Activated naive CD8-positive, alpha-beta T cell (primary cell): ENCODE measurements at regions not wholly inside any gene's neighbourhood (a gene's known extent, or its start where the extent isn't known, plus 50 kb on each side); places are given as distances from the start of the nearest gene placed in this dataset.
"Not testable (repeated sequence)": the region's sequence is repeated elsewhere in the genome, so short reads cannot be mapped to it uniquely, and the experiment has no call there.

Experiments used
- H3K27ac Mint-ChIP-seq: one replicate; pipeline ENCODE4 v1.8.0; 2021; ENCODE audit warnings: mixed read lengths
- H3K27me3 Mint-ChIP-seq: one replicate; pipeline ENCODE4 v1.8.0; 2021; ENCODE audit warnings: mixed read lengths
- H3K36me3 Mint-ChIP-seq: one replicate; pipeline ENCODE4 v1.8.0; 2021; ENCODE audit warnings: mixed read lengths
- H3K4me1 Mint-ChIP-seq: one replicate; pipeline ENCODE4 v1.8.0; 2021; ENCODE audit warnings: low read depth, mixed read lengths
- H3K4me3 Mint-ChIP-seq: one replicate; pipeline ENCODE4 v1.8.0; 2021; ENCODE audit warnings: mild to moderate bottlenecking, mixed read lengths
- H3K9me3 Mint-ChIP-seq: one replicate; pipeline ENCODE4 v1.8.0; 2021; ENCODE audit warnings: low read depth, mixed read lengths

- H3K27me3 Mint-ChIP-seq, result peaks cover 3% of the 10 kb centered on the region
- no peaks in the 10 kb centered on the region for H3K9me3 Mint-ChIP-seq
- H3K27ac Mint-ChIP-seq, result no peak overlapping the region
- H3K4me3 Mint-ChIP-seq, result no peak overlapping the region
- H3K36me3 Mint-ChIP-seq, result no peaks in the 10 kb centered on the region
- H3K4me1 Mint-ChIP-seq, result no peaks in the 10 kb centered on the region
Observed at GRCh38 chr12:105626653-105627052, 296.2 kb downstream of the C12orf75 start.

DNA sequence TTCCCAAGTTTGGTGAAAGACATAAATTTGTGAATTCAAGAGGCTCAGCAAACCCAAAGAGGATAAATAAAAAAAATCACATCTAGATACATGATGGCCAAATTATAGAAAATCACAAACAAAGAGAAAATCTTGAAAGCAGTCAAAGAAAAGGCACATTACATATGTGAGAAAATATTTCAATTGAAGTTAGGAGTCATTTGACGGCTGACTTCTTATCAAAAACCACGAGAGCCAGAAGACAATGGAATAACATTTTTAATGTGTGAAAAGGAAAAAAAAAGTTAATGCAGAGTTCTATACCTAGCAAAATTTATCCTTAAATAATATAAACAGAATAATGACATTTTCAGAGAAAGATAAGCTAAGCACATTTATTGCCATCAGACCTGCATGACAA is 307.0 kb downstream of the C12orf75 start:
- no peaks in the 10 kb centered on the region for H3K27me3 Mint-ChIP-seq
- H3K36me3 Mint-ChIP-seq, result no peaks in the 10 kb centered on the region
- peaks cover 3% of the 10 kb centered on the region for H3K9me3 Mint-ChIP-seq
- H3K4me1 Mint-ChIP-seq, result no peaks in the 10 kb centered on the region
- no peak overlapping the region for H3K4me3 Mint-ChIP-seq
- no peak overlapping the region for H3K27ac Mint-ChIP-seq

GRCh38 chr12:105640761-105641160 is 310.3 kb downstream of the C12orf75 start:
- H3K27me3 Mint-ChIP-seq, result no peaks in the 10 kb centered on the region
- H3K9me3 Mint-ChIP-seq, result peaks cover 3% of the 10 kb centered on the region
- no peak overlapping the region for H3K27ac Mint-ChIP-seq
- H3K4me1 Mint-ChIP-seq, result no peaks in the 10 kb centered on the region
- no peak overlapping the region for H3K4me3 Mint-ChIP-seq
- no peaks in the 10 kb centered on the region for H3K36me3 Mint-ChIP-seq

- H3K27ac Mint-ChIP-seq, result no peak overlapping the region
- no peaks in the 10 kb centered on the region for H3K27me3 Mint-ChIP-seq
- H3K4me1 Mint-ChIP-seq, result no peaks in the 10 kb centered on the region
- no peaks in the 10 kb centered on the region for H3K36me3 Mint-ChIP-seq
- peaks cover 3% of the 10 kb centered on the region for H3K9me3 Mint-ChIP-seq
- H3K4me3 Mint-ChIP-seq, result no peak overlapping the region
Observed at GRCh38 chr12:105641749-105642148, 311.3 kb downstream of the C12orf75 start.

DNA sequence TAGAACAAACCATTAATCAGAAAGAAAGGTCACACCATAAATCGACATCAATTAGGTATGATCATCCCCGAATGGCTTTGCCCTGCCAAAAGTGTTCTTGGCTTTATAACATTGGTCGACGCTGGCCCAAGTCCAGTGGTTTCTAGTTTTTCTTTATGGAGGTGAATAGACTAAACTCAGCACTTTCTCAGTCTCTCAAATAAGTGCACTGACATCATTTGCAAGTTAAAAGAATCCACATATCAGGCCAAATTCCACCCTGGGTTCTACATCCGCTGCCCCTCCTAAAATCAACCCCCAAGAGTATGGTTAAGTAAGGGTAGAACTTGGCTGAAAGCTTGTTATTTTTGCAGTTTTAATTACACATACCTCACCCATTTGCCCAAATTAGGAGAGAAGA is 314.3 kb downstream of the C12orf75 start:
- Mint-ChIP-seq H3K4me3 (no peak overlapping the region), H3K9me3 (peaks cover 5% of the 10 kb centered on the region), H3K27me3 (peaks cover 1% of the 10 kb centered on the region), H3K36me3 (no peaks in the 10 kb centered on the region), H3K27ac (no peak overlapping the region), H3K4me1 (no peaks in the 10 kb centered on the region)

GRCh38 chr12:105654606-105655005 is 324.1 kb downstream of the C12orf75 start:
- Mint-ChIP-seq H3K4me1 (no peaks in the 10 kb centered on the region), H3K27ac (no peak overlapping the region), H3K9me3 (peaks cover 7% of the 10 kb centered on the region), H3K36me3 (no peaks in the 10 kb centered on the region), H3K4me3 (no peak overlapping the region), H3K27me3 (no peaks in the 10 kb centered on the region)

- H3K36me3 Mint-ChIP-seq, result no peaks in the 10 kb centered on the region
- H3K27me3 Mint-ChIP-seq, result peaks cover 3% of the 10 kb centered on the region
- no peak overlapping the region for H3K27ac Mint-ChIP-seq
- H3K4me1 Mint-ChIP-seq, result no peaks in the 10 kb centered on the region
- H3K9me3 Mint-ChIP-seq, result peaks cover 3% of the 10 kb centered on the region
- H3K4me3 Mint-ChIP-seq, result no peak overlapping the region
Observed at GRCh38 chr12:105658389-105658788, 327.9 kb downstream of the C12orf75 start.

GRCh38 chr12:105659355-105660075 is 329.0 kb downstream of the C12orf75 start:
- Mint-ChIP-seq H3K36me3 (no peaks in the 10 kb centered on the region), H3K27ac (no peak overlapping the region), H3K4me1 (no peaks in the 10 kb centered on the region), H3K4me3 (no peak overlapping the region), H3K27me3 (peaks cover 3% of the 10 kb centered on the region), H3K9me3 (peaks cover 3% of the 10 kb centered on the region)

GRCh38 chr12:105664765-105665164 is 334.3 kb downstream of the C12orf75 start:
- H3K27me3 Mint-ChIP-seq, H3K4me1 Mint-ChIP-seq, H3K27ac Mint-ChIP-seq, H3K36me3 Mint-ChIP-seq, H3K4me3 Mint-ChIP-seq, H3K9me3 Mint-ChIP-seq: not testable (repeated sequence)

GRCh38 chr12:105665366-105665765 is 334.9 kb downstream of the C12orf75 start:
- Mint-ChIP-seq H3K27me3 (peaks cover 3% of the 10 kb centered on the region), H3K4me1 (no peaks in the 10 kb centered on the region), H3K36me3 (no peaks in the 10 kb centered on the region), H3K9me3 (peaks cover 4% of the 10 kb centered on the region), H3K4me3 (no peak overlapping the region), H3K27ac (no peak overlapping the region)

DNA sequence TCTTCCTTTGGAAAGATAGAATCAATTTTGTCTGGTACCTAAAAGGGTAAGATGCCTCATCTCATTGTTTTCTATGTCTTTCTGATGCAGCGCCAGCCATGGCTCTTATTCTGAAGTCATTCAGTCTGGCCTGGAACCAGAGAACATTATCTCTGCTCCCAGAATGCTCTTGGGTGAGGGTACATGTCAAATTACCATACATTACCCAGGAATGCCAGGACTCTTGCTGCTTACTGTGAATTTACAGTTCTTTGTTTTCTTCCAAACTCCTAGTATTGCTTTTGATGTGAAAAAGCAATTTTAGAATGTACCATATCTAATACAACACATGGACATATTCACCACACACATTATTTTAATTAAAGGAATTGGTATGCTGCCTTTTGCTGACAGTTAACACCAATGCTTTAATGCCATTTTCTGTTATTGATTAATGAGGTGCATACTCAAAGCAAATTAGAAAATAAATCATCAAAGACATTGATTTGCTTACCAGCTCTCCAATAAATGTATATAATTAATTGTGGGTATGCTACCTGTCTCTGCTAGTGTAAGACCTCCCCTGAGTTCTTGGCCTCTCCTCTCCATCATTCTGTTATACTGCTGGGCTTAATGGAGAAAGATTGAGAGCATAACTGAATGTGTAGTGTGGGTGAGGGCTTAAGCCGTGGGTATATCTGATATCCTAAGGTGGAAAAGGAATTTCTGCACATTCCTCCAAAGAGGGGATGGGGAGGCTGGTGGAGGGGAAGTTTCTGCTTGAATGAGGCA is 337.7 kb downstream of the C12orf75 start:
- H3K36me3 Mint-ChIP-seq, result no peaks in the 10 kb centered on the region

GRCh38 chr12:105670672-105671071 is 340.2 kb downstream of the C12orf75 start:
- no peaks in the 10 kb centered on the region for H3K9me3 Mint-ChIP-seq
- H3K27ac Mint-ChIP-seq, result no peak overlapping the region
- H3K4me1 Mint-ChIP-seq, result no peaks in the 10 kb centered on the region
- H3K27me3 Mint-ChIP-seq, result peaks cover 3% of the 10 kb centered on the region
- no peak overlapping the region for H3K4me3 Mint-ChIP-seq
- H3K36me3 Mint-ChIP-seq, result no peaks in the 10 kb centered on the region

More for the DNA sequence above, 337.7 kb downstream of the C12orf75 start:
- no peak overlapping the region for H3K4me3 Mint-ChIP-seq
- H3K27me3 Mint-ChIP-seq, result no peaks in the 10 kb centered on the region
- no peak overlapping the region for H3K27ac Mint-ChIP-seq
- peaks cover 4% of the 10 kb centered on the region for H3K9me3 Mint-ChIP-seq
- H3K4me1 Mint-ChIP-seq, result no peaks in the 10 kb centered on the region

DNA sequence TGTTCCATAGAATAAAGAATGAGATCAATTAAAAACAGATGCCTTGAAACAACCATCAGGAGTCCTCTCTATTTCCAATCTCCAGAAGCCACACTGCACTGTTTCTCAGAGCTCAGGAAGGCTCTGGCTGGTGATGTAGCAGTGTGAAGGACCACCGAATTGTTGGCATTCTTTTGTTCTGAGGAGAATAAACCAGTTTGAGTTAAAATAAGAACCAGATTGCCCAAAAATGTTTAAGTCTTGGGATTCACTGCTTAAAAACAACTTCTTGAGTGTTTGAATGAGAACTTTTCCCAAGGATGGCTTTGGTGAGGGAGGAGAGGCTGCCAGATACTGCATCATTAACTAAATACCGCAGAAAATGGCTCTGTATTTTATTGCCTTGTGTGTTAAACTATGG is 341.2 kb downstream of the C12orf75 start:
- Mint-ChIP-seq H3K27me3 (peaks cover 3% of the 10 kb centered on the region), H3K9me3 (no peaks in the 10 kb centered on the region), H3K4me3 (no peak overlapping the region), H3K27ac (no peak overlapping the region), H3K4me1 (no peaks in the 10 kb centered on the region), H3K36me3 (no peaks in the 10 kb centered on the region)

- Mint-ChIP-seq H3K27me3 (peaks cover 3% of the 10 kb centered on the region), H3K9me3 (no peaks in the 10 kb centered on the region), H3K4me3 (no peak overlapping the region), H3K4me1 (no peaks in the 10 kb centered on the region), H3K27ac (no peak overlapping the region), H3K36me3 (no peaks in the 10 kb centered on the region)
Observed at GRCh38 chr12:105672121-105672975, 341.9 kb downstream of the C12orf75 start.
